WERI-Rb-1 (cell line): ENCODE measurements at regions not wholly inside any gene's neighbourhood (a gene's known extent, or its start where the extent isn't known, plus 50 kb on each side); places are given as distances from the start of the nearest gene placed in this dataset.

ENCODE experiments used
- DNase-seq: peaks from one replicate; pipeline ENCODE4 v3.0.0-alpha.2; 2020
- H3K27ac ChIP-seq: fragments of 250-450 bp; sonication (Bioruptor Pico); 2 replicates; pipeline ENCODE4 v1.5.1; 2020; ENCODE audit warnings: mild to moderate bottlenecking, moderate library complexity
- H3K27me3 ChIP-seq: fragments of 250-450 bp; sonication (Bioruptor Pico); 2 replicates; pipeline ENCODE4 v1.5.1; 2021; ENCODE audit warnings: mild to moderate bottlenecking, low read depth, moderate library complexity; ENCODE audit not compliant: insufficient read depth, severe bottlenecking
- H3K36me3 ChIP-seq: fragments of 250-450 bp; sonication (Bioruptor Pico); 2 replicates; pipeline ENCODE4 v1.5.1; 2020; ENCODE audit warnings: mild to moderate bottlenecking, moderate library complexity
- H3K4me3 ChIP-seq: 2 replicates; pipeline ENCODE4 v1.5.1; 2011; ENCODE audit warnings: low read depth, mild to moderate bottlenecking, control low read depth, low read length
- H3K9me3 ChIP-seq: fragments of 250-450 bp; sonication (Bioruptor Pico); 2 replicates; pipeline ENCODE4 v1.5.1; 2021; ENCODE audit warnings: mild to moderate bottlenecking, moderate library complexity; ENCODE audit not compliant: severe bottlenecking
- TF ChIP-seq, protein P1 (sequence below): IDR thresholded peaks from 2 replicates; pipeline ENCODE4 v1.5.1; 2011; ENCODE audit warnings: low read depth, mild to moderate bottlenecking, control low read depth, inconsistent platforms, low read length

- Histone ChIP-seq H3K27me3 (no peaks in the 10 kb centered on the region), H3K9me3 (no peaks in the 10 kb centered on the region), H3K4me3 (no peak overlapping the region), H3K36me3 (no peaks in the 10 kb centered on the region), H3K27ac (no peak overlapping the region)
- TF ChIP-seq, protein P1, sequence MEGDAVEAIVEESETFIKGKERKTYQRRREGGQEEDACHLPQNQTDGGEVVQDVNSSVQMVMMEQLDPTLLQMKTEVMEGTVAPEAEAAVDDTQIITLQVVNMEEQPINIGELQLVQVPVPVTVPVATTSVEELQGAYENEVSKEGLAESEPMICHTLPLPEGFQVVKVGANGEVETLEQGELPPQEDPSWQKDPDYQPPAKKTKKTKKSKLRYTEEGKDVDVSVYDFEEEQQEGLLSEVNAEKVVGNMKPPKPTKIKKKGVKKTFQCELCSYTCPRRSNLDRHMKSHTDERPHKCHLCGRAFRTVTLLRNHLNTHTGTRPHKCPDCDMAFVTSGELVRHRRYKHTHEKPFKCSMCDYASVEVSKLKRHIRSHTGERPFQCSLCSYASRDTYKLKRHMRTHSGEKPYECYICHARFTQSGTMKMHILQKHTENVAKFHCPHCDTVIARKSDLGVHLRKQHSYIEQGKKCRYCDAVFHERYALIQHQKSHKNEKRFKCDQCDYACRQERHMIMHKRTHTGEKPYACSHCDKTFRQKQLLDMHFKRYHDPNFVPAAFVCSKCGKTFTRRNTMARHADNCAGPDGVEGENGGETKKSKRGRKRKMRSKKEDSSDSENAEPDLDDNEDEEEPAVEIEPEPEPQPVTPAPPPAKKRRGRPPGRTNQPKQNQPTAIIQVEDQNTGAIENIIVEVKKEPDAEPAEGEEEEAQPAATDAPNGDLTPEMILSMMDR: no peak
- no peak for DNase-seq
Measured at GRCh38 chr2:138190999-138191398, 226.7 kb downstream of the HNMT start.

DNA sequence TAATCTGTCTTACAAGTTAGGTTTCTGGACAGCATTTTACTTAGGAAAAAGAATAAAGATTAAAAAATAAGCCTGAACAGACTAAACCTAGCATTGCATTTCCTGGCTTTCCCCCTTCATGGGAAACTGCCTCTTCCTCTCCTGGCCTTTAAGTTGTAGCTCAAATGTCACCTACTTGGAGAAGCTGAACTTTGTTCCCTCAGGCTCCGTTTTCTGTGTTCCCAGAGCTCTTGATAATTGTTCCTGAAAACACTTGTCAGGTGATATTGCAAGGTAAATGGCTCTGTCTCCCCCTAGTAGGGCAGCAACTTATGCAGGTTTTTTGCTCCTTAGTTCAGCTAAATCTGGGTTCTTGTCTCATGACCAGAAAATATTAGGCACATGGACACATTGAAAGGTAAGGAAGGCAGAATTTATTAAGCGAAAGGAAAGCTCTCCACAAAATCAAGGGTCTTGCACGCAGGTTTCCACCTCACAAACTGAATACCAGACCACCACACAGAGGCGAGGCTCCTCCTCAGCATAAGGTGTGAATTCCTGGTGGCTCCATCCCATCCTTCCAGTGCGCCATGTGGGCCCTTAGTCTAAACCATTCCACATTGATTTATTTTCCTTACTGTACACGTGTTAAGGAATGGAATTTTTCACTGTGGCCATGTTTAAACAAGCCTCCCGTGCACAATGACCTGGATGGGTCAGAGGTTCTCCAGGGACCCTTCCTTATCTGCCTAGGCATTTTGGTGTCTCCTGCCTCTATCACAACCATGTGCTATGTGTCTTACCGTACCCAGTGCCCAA, 229.3 kb downstream of the HNMT start:
- no peak overlapping the region for H3K27ac ChIP-seq
- no peak for DNase-seq
- H3K36me3 ChIP-seq: no peaks in the 10 kb centered on the region
- H3K9me3 ChIP-seq: no peaks in the 10 kb centered on the region
- no peak overlapping the region for H3K4me3 ChIP-seq
- no peaks in the 10 kb centered on the region for H3K27me3 ChIP-seq
- TF ChIP-seq, protein P1: no peak

DNA sequence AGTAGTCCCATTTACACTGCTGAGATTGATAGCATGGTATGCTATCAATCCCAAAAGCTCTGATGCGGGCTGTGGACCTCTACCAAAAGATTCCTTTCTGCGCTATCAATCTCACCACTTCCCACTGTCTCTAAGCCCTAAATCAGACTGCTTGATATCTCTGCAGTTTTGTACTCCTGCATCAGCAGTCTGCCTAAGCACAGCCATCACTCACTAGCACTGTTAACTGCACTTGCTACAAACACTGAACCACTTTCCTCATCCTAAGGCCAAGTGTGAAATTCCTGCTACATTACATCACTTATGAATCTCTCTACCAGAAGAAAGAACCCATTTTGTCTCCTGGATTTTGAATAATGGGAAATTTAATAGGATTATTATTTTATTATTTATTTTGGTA, 237.0 kb downstream of the HNMT start:
- DNase-seq: no peak
- H3K27ac ChIP-seq: no peak overlapping the region
- no peaks in the 10 kb centered on the region for H3K9me3 ChIP-seq
- H3K4me3 ChIP-seq: no peak overlapping the region
- H3K27me3 ChIP-seq: no peaks in the 10 kb centered on the region
- TF ChIP-seq, protein P1: no peak
- H3K36me3 ChIP-seq: no peaks in the 10 kb centered on the region

- no peak for DNase-seq
- TF ChIP-seq, protein P1: no peak
- Histone ChIP-seq H3K4me3 (no peak overlapping the region), H3K27me3 (no peaks in the 10 kb centered on the region), H3K27ac (no peak overlapping the region), H3K36me3 (no peaks in the 10 kb centered on the region), H3K9me3 (no peaks in the 10 kb centered on the region)
Measured at GRCh38 chr2:138202762-138203161, 238.5 kb downstream of the HNMT start.

DNA sequence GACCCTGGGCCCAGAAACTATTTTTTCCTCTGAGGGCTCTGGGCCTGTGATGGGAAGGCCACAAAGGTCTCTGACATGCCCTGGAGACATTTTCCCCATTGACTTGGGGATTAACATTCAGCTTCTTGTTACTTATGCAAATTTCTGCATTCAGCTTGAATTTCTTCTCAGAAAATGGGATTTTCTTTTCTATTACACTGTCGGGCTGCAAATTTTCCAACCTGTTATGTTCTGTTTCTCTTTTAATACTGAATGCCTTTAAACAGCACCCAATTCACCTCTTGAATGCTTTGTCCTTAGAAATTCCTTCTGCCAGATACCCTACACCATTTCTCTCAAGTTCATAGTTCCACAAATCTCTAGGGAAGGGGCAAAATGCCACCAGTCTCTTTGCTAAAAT, 241.0 kb downstream of the HNMT start:
- no peak overlapping the region for H3K27ac ChIP-seq
- H3K9me3 ChIP-seq: no peaks in the 10 kb centered on the region
- TF ChIP-seq, protein P1: no peak
- no peaks in the 10 kb centered on the region for H3K27me3 ChIP-seq
- H3K4me3 ChIP-seq: no peak overlapping the region
- H3K36me3 ChIP-seq: no peaks in the 10 kb centered on the region
- DNase-seq: no peak
